ENCODE measurements at regions not wholly inside any gene's neighbourhood (a gene's known extent, or its start where the extent isn't known, plus 50 kb on each side); places are given as distances from the start of the nearest gene placed in this dataset.
"Not testable (repeated sequence)": the region's sequence is repeated elsewhere in the genome, so short reads cannot be mapped to it uniquely, and the experiment has no call there.

- peak in 1 of 2 donors; percentile 47 for TF ChIP-seq POLR2A (IDR thresholded peaks at IDR 0.05)
- not testable (repeated sequence) for TF ChIP-seq CTCF (IDR thresholded peaks at IDR 0.05)
Measured at GRCh38 chr1:146386851-146387749, 158.3 kb upstream of the NOTCH2NLA start.

All from vagina (tissue), 2 donors.